Keratinocyte (primary cell): ENCODE measurements at regions not wholly inside any gene's neighbourhood (a gene's known extent, or its start where the extent isn't known, plus 50 kb on each side); places are given as distances from the start of the nearest gene placed in this dataset.

Experiments
- DNase-seq: peaks from one replicate; pipeline ENCODE4 v3.0.0-alpha.2; 2011; ENCODE audit warnings: low read depth, missing footprints, low spot score
- FAIRE-seq: peaks from 2 replicates; lab custom pipeline; 2011; peaks lifted over from hg19 to GRCh38; lab: Jason Lieb, UNC
- H2AFZ ChIP-seq: 2 replicates; pipeline ENCODE4 v1.6.0; 2012; ENCODE audit warnings: low read length, control low read depth, inconsistent platforms; ENCODE audit not compliant: control insufficient read depth
- H3K27ac ChIP-seq: 2 replicates; pipeline ENCODE4 v1.5.1; 2011; ENCODE audit warnings: low read length; ENCODE audit not compliant: control insufficient read depth, insufficient read depth
- H3K27me3 ChIP-seq: 3 replicates; pipeline ENCODE4 v1.6.0; 2011; ENCODE audit warnings: low read length; ENCODE audit not compliant: control insufficient read depth, insufficient read depth; ENCODE audit errors: extremely low read depth
- H3K36me3 ChIP-seq, 2 experiments: 2 replicates in 1 of 2; 3 replicates in 1 of 2; pipeline ENCODE4 v1.5.1; 2011; ENCODE audit warnings: low read length in 2 of 2, mild to moderate bottlenecking in 1 of 2; ENCODE audit not compliant: control insufficient read depth in 2 of 2, insufficient read depth in 2 of 2; ENCODE audit errors: extremely low read depth in 1 of 2
- H3K4me1 ChIP-seq: 3 replicates; pipeline ENCODE4 v1.5.1; 2011; ENCODE audit warnings: low read length; ENCODE audit not compliant: control insufficient read depth, insufficient read depth; ENCODE audit errors: extremely low read depth
- H3K4me2 ChIP-seq: 3 replicates; pipeline ENCODE4 v1.6.0; 2011; ENCODE audit warnings: low read depth, low read length; ENCODE audit not compliant: control insufficient read depth, insufficient read depth; ENCODE audit errors: extremely low read depth
- H3K4me3 ChIP-seq, 3 experiments: fragments of 200-600 bp in 1 of 3; sonication (generic) in 1 of 3; 2 replicates in 2 of 3; 3 replicates in 1 of 3; pipeline ENCODE4 v1.5.1; 2011 to 2016; ENCODE audit warnings: low read length in 3 of 3, mild to moderate bottlenecking in 3 of 3, control low read depth in 2 of 3, inconsistent platforms in 1 of 3, low read depth in 1 of 3, mixed read lengths in 1 of 3, mixed run types in 1 of 3, moderate library complexity in 1 of 3; ENCODE audit not compliant: control insufficient read depth in 2 of 3, insufficient read depth in 2 of 3; ENCODE audit errors: extremely low read depth in 1 of 3
- H3K79me2 ChIP-seq: 2 replicates; pipeline ENCODE4 v1.6.0; 2012; ENCODE audit warnings: low read length; ENCODE audit not compliant: control insufficient read depth, insufficient read depth
- H3K9ac ChIP-seq: 3 replicates; pipeline ENCODE4 v1.6.0; 2011; ENCODE audit warnings: low read length; ENCODE audit not compliant: control insufficient read depth, insufficient read depth; ENCODE audit errors: extremely low read depth
- H3K9me1 ChIP-seq: 3 replicates; pipeline ENCODE4 v1.6.0; 2011; ENCODE audit warnings: low read length; ENCODE audit not compliant: control insufficient read depth, insufficient read depth; ENCODE audit errors: extremely low read depth
- H3K9me3 ChIP-seq: 2 replicates; pipeline ENCODE4 v1.5.1; 2012; ENCODE audit warnings: low read depth, low read length; ENCODE audit not compliant: control insufficient read depth
- H4K20me1 ChIP-seq: 3 replicates; pipeline ENCODE4 v1.6.0; 2011; ENCODE audit warnings: low read length; ENCODE audit not compliant: control insufficient read depth, insufficient read depth; ENCODE audit errors: extremely low read depth
- CTCF ChIP-seq, 3 experiments: IDR thresholded peaks in 1 of 3; conservative IDR thresholded peaks in 1 of 3; optimal IDR thresholded peaks in 1 of 3; 2 replicates in 2 of 3; 3 replicates in 1 of 3; pipeline versions ENCODE3 to v1.5.1; 2011; ENCODE audit warnings: low read length in 3 of 3, mild to moderate bottlenecking in 3 of 3, moderate library complexity in 2 of 3, control low read depth in 1 of 3, inconsistent platforms in 1 of 3; ENCODE audit not compliant: insufficient read depth in 2 of 3; ENCODE audit errors: extremely low read depth in 1 of 3
- EZH2 ChIP-seq: IDR thresholded peaks from one replicate; pipeline ENCODE4 v1.6.1; 2012; ENCODE audit warnings: inconsistent platforms, mild to moderate bottlenecking, low read length, moderate library complexity
- dilution Hi-C: fragments of 300-500 bp; cut with MboI; formaldehyde crosslinking; loops from one replicate; pipeline ENCODE4 v1.7.0; 2020; ENCODE audit warnings: low sequenced_read_pairs; ENCODE audit not compliant: extremely low pct_ligation_motif_present

- Histone ChIP-seq H3K4me3 (no peak overlapping the region), H3K79me2 (no peaks in the 10 kb centered on the region), H3K4me2 (no peak overlapping the region), H3K27me3 (no peaks in the 10 kb centered on the region), H3K36me3 (no peaks in the 10 kb centered on the region), H3K9me1 (no peaks in the 10 kb centered on the region), H2AFZ (no peak overlapping the region), H3K4me1 (peaks cover 15% of the 10 kb centered on the region), H3K9me3 (no peaks in the 10 kb centered on the region), H4K20me1 (no peaks in the 10 kb centered on the region), H3K9ac (no peak overlapping the region), H3K27ac (no peak overlapping the region)
- TF ChIP-seq EZH2 (no peak), CTCF (optimal IDR thresholded peaks at IDR 0.05 in 1 of 3, IDR thresholded peaks at IDR 0.05 in 1 of 3, conservative IDR thresholded peaks at IDR 0.05 in 1 of 3; ENCODE audit: extremely low read depth in 1 of 3, insufficient read depth in 2 of 3, low read length in 3 of 3) (no peak)
- DNase-seq (no peak), FAIRE-seq (no peak)
- dilution Hi-C loops: no loop called here
Measured at GRCh38 chr18:49697049-49697448, 116.3 kb downstream of the ACAA2 start.

DNA sequence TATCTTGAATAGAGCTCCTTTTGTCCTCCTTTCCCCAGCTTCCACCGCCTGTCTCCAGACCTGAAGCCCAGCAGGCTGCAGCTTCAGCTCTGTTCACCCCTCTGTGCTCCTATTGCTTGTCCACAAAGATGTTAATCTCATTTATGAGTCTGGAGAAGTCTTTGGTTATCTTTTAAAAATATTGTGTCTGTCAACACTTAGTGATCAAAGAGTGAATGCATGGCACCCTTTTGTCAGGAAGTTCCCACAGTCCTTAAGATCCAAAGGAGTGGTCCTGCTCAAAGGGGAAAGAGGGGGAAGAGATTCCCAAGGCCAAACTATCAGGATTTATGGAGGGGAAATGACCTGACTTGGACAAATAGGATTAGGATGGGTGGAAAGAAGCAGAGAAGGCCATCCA, 118.9 kb downstream of the ACAA2 start:
- dilution Hi-C loops: no loop called here
- FAIRE-seq (no peak), DNase-seq (no peak)
- Histone ChIP-seq H4K20me1 (no peaks in the 10 kb centered on the region), H3K9ac (no peak overlapping the region), H3K27me3 (no peaks in the 10 kb centered on the region), H2AFZ (no peak overlapping the region), H3K9me3 (no peaks in the 10 kb centered on the region), H3K4me2 (no peak overlapping the region), H3K27ac (no peak overlapping the region), H3K79me2 (no peaks in the 10 kb centered on the region), H3K9me1 (no peaks in the 10 kb centered on the region), H3K36me3 (no peaks in the 10 kb centered on the region), H3K4me1 (peaks cover 36% of the 10 kb centered on the region), H3K4me3 (no peak overlapping the region)
- TF ChIP-seq EZH2: no peak
- no peak for TF ChIP-seq CTCF (optimal IDR thresholded peaks at IDR 0.05 in 1 of 3, IDR thresholded peaks at IDR 0.05 in 1 of 3, conservative IDR thresholded peaks at IDR 0.05 in 1 of 3; ENCODE audit: extremely low read depth in 1 of 3, insufficient read depth in 2 of 3, low read length in 3 of 3)
